ENCODE measurements at regions not wholly inside any gene's neighbourhood (a gene's known extent, or its start where the extent isn't known, plus 50 kb on each side); places are given as distances from the start of the nearest gene placed in this dataset.
A peak's percentile ranks its signal among the peaks of the same experiment; 100 is the strongest.
"Not testable (repeated sequence)": the region's sequence is repeated elsewhere in the genome, so short reads cannot be mapped to it uniquely, and the experiment has no call there.

GRCh38 chr21:31592516-31592915, 67.0 kb upstream of the SOD1 start:
- DNase-seq = no peak
- Histone ChIP-seq H3K36me3 (no peaks in the 10 kb centered on the region), H3K27me3 (ENCODE audit: low read depth) (no peaks in the 10 kb centered on the region), H3K4me1 (no peaks in the 10 kb centered on the region), H3K27ac (no peak overlapping the region), H3K9me3 (no peaks in the 10 kb centered on the region), H3K4me3 (no peak overlapping the region)
- ATAC-seq = no peak
- no peak for TF ChIP-seq CTCF (IDR thresholded peaks at IDR 0.05)
- intact Hi-C loops (cut with DNase I) = no loop called here

- H3K4me1 ChIP-seq = no peaks in the 10 kb centered on the region
- no peak for DNase-seq
- H3K27ac ChIP-seq = no peak overlapping the region
- H3K36me3 ChIP-seq = no peaks in the 10 kb centered on the region
- intact Hi-C loops (cut with DNase I) = loop anchor here (10.0 kb wide), 1 partner anchor 385 kb away; no protein-coding TSS in a partner anchor
- no peaks in the 10 kb centered on the region for H3K27me3 ChIP-seq (ENCODE audit: low read depth)
- no peaks in the 10 kb centered on the region for H3K9me3 ChIP-seq
- TF ChIP-seq CTCF (IDR thresholded peaks at IDR 0.05) = no peak
- no peak overlapping the region for H3K4me3 ChIP-seq
- no peak for ATAC-seq
Observed at GRCh38 chr21:31589820-31590219, 69.7 kb upstream of the SOD1 start.

GRCh38 chr21:31586118-31586517, 73.4 kb upstream of the SOD1 start:
- ATAC-seq (no peak), DNase-seq (no peak)
- no peaks in the 10 kb centered on the region for H3K9me3 ChIP-seq
- peaks cover 2% of the 10 kb centered on the region for H3K27me3 ChIP-seq (ENCODE audit: low read depth)
- TF ChIP-seq CTCF (IDR thresholded peaks at IDR 0.05) = no peak
- no peak overlapping the region for H3K27ac ChIP-seq
- no peak overlapping the region for H3K4me3 ChIP-seq
- no peaks in the 10 kb centered on the region for H3K4me1 ChIP-seq
- intact Hi-C loops (cut with DNase I) = loop anchor here (10.0 kb wide), 1 partner anchor 381 kb away; no protein-coding TSS in a partner anchor
- no peaks in the 10 kb centered on the region for H3K36me3 ChIP-seq

- not testable (repeated sequence) for H3K9me3 ChIP-seq; H3K27ac ChIP-seq; H3K4me1 ChIP-seq; H3K36me3 ChIP-seq; H3K4me3 ChIP-seq; H3K27me3 ChIP-seq (ENCODE audit: low read depth); DNase-seq; ATAC-seq
- intact Hi-C loops (cut with DNase I) = loop anchor here (10.0 kb wide), 1 partner anchor 379 kb away; no protein-coding TSS in a partner anchor
Observed at GRCh38 chr21:31583937-31584336, 75.6 kb upstream of the SOD1 start.

GRCh38 chr21:31583498-31583897, 76.0 kb upstream of the SOD1 start:
- intact Hi-C loops (cut with DNase I) = loop anchor here (10.0 kb wide), 1 partner anchor 379 kb away; no protein-coding TSS in a partner anchor
- Histone ChIP-seq H3K9me3 (no peaks in the 10 kb centered on the region), H3K4me3 (no peak overlapping the region), H3K27ac (no peak overlapping the region), H3K4me1 (no peaks in the 10 kb centered on the region), H3K36me3 (no peaks in the 10 kb centered on the region), H3K27me3 (ENCODE audit: low read depth) (peaks cover 2% of the 10 kb centered on the region)
- TF ChIP-seq CTCF (IDR thresholded peaks at IDR 0.05) = no peak
- ATAC-seq (no peak), DNase-seq (no peak)

GRCh38 chr21:31580866-31581276, 78.6 kb upstream of the SOD1 start:
- DNase-seq = peak; percentile 72
- no peaks in the 10 kb centered on the region for H3K9me3 ChIP-seq
- H3K27me3 ChIP-seq (ENCODE audit: low read depth) = peaks cover 2% of the 10 kb centered on the region
- peak; percentile 89 for TF ChIP-seq CTCF (IDR thresholded peaks at IDR 0.05)
- H3K27ac ChIP-seq = no peak overlapping the region
- ATAC-seq = peak; percentile 89 to 90
- no peaks in the 10 kb centered on the region for H3K4me1 ChIP-seq
- H3K4me3 ChIP-seq = no peak overlapping the region
- no peaks in the 10 kb centered on the region for H3K36me3 ChIP-seq
- intact Hi-C loops (cut with DNase I) = loop anchor here (10.0 kb wide), 1 partner anchor 376 kb away; no protein-coding TSS in a partner anchor
